ENCODE measurements at regions not wholly inside any gene's neighbourhood (a gene's known extent, or its start where the extent isn't known, plus 50 kb on each side); places are given as distances from the start of the nearest gene placed in this dataset.

DNA sequence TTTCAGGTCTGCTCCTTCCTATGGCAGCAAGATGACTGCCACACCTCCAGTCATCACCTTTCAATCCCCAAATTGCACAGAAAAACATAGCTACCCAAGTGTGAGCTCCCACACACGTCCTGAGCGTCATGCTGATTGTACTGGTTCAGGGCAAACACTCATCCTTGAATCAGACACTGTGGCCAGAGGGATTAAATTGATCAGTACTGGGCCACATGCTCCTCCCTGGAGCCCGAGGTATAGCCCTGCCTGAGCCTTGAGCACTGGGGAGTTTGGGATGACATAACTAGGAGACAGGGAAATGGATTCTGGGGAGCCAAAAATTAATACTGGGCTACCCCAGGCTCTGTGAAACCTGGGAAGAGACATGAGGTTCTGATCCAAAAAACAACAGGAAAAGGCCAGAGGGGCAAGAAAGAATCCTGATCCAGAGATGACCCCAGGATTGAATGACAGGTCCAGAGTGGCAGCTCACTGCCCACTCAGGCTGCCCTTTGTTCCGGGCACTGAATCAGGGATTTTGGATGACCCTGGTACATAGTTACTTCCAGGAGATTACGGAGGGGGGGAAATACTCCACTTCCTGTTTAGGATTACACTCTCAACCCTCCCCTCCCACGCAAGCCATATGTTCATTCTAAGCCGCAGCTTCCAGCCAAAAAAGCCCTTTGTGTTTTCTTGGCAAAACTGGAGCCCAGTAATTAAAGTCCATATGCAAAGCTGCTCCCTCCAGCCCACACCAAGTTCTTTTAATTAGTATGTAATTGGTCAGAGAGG lies 141.6 kb upstream of the SPRY4 start:
- H3K9me3 Mint-ChIP-seq: no peaks in the 10 kb centered on the region
- no peaks in the 10 kb centered on the region for H3K27me3 Mint-ChIP-seq (ENCODE audit: insufficient read depth)
- peak; percentile 40 for DNase-seq
- H3K4me3 Mint-ChIP-seq: peak overlapping the region; percentile 48
- no peaks in the 10 kb centered on the region; the same call in 1 of the 2 replicates for H3K36me3 Mint-ChIP-seq (ENCODE audit: low read depth)
- TF ChIP-seq, protein P1, sequence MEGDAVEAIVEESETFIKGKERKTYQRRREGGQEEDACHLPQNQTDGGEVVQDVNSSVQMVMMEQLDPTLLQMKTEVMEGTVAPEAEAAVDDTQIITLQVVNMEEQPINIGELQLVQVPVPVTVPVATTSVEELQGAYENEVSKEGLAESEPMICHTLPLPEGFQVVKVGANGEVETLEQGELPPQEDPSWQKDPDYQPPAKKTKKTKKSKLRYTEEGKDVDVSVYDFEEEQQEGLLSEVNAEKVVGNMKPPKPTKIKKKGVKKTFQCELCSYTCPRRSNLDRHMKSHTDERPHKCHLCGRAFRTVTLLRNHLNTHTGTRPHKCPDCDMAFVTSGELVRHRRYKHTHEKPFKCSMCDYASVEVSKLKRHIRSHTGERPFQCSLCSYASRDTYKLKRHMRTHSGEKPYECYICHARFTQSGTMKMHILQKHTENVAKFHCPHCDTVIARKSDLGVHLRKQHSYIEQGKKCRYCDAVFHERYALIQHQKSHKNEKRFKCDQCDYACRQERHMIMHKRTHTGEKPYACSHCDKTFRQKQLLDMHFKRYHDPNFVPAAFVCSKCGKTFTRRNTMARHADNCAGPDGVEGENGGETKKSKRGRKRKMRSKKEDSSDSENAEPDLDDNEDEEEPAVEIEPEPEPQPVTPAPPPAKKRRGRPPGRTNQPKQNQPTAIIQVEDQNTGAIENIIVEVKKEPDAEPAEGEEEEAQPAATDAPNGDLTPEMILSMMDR (IDR thresholded peaks at IDR 0.05): no peak
- H3K4me1 Mint-ChIP-seq (ENCODE audit: low read depth): peaks cover 50% of the 10 kb centered on the region
- peak overlapping the region; percentile 91 for H3K27ac Mint-ChIP-seq

DNA sequence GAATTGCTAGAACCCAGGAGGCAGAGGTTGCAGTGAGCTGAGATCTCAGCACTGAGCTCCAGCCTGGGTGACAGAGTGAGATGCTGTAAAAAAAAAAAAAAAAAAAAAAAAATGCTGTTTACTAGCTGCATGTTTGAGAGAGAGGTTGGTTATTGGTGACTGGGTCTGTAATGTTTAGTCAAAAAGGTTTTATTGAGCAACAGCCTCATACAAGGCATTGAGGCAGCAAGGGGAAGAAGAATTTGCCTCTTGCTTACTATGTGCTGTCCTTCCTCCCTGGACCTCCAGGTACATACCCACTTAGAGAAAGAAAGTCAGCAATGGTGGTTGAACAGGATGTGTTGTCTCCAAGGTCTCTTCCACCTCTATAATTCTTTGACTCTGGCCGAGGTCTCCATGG lies 140.7 kb upstream of the SPRY4 start:
- peak overlapping the region; percentile 91 for H3K27ac Mint-ChIP-seq
- TF ChIP-seq, protein P1 (IDR thresholded peaks at IDR 0.05): no peak

DNA sequence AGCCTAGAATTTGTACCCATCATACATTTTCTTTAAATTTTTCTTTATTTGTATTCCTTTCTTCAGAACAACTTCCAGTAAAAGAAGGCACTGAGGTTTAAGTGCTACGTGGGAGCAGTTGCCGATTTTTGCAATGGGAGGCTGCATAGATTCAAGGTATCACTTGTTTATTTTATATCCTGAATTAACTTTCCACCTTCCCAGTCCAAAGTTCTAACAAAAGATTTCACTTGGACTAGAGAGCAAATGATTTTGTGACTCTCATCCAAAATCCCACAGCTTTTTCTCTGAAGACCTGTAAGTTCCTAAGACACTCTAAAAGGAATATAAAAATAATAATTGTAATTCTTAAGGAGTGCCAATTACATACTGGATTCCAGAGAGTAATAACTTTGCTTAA lies 139.1 kb upstream of the SPRY4 start:
- no peaks in the 10 kb centered on the region; the same call in 1 of the 2 replicates for H3K9me3 Mint-ChIP-seq
- no peaks in the 10 kb centered on the region for H3K27me3 Mint-ChIP-seq (ENCODE audit: insufficient read depth)
- H3K36me3 Mint-ChIP-seq (ENCODE audit: low read depth): 0 out of 2 replicates have a peak, but pooled peaks cover 1% of the 10 kb centered on the region
- no peak overlapping the region for H3K27ac Mint-ChIP-seq
- no peak for DNase-seq
- TF ChIP-seq, protein P1 (IDR thresholded peaks at IDR 0.05): no peak
- H3K4me1 Mint-ChIP-seq (ENCODE audit: low read depth): peaks cover 50% of the 10 kb centered on the region
- H3K4me3 Mint-ChIP-seq: no peak overlapping the region

More for the DNA sequence above, 140.7 kb upstream of the SPRY4 start:
- Mint-ChIP-seq H3K27me3 (ENCODE audit: insufficient read depth) (no peaks in the 10 kb centered on the region), H3K9me3 (no peaks in the 10 kb centered on the region), H3K4me3 (no peak overlapping the region), H3K4me1 (ENCODE audit: low read depth) (peaks cover 52% of the 10 kb centered on the region), H3K36me3 (ENCODE audit: low read depth) (no peaks in the 10 kb centered on the region; the same call in 1 of the 2 replicates)
- DNase-seq: no peak

DNA sequence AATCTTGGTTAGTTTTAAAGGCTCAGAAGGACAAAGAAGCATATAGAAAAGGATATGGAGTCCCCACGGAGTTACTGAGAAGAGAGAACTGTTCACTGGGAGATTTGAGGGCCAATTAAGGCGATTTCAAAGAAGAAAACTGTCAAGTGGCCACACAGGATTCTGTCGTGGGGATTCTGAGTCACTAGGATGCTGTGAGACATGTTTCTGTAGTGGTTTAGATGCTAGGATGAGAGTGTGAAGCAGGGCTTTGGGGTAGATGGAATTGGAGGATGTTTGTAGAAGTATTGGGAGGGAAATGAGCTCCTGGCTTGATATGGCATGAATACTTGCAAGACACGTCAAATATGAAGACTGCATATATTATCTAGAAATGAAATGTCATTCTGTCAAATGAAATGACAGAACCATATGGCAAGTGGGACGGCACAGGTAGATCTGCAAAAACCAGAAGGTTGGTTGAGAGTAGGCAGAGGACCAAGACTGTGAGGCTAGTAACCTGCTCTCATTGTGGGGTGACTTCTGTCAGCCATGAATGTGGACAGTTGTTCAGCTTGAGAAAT lies 136.3 kb upstream of the SPRY4 start:
- 0 out of 2 replicates have a peak, but pooled peaks cover 3% of the 10 kb centered on the region for H3K36me3 Mint-ChIP-seq (ENCODE audit: low read depth)
- no peaks in the 10 kb centered on the region; the same call in 1 of the 2 replicates for H3K9me3 Mint-ChIP-seq
- peak overlapping the region; percentile 6; the same call in 1 of the 2 replicates for H3K27ac Mint-ChIP-seq
- H3K4me3 Mint-ChIP-seq: no peak overlapping the region
- no peak for DNase-seq
- TF ChIP-seq, protein P1 (IDR thresholded peaks at IDR 0.05): no peak
- peaks cover 33% of the 10 kb centered on the region for H3K4me1 Mint-ChIP-seq (ENCODE audit: low read depth)
- H3K27me3 Mint-ChIP-seq (ENCODE audit: insufficient read depth): no peaks in the 10 kb centered on the region

DNA sequence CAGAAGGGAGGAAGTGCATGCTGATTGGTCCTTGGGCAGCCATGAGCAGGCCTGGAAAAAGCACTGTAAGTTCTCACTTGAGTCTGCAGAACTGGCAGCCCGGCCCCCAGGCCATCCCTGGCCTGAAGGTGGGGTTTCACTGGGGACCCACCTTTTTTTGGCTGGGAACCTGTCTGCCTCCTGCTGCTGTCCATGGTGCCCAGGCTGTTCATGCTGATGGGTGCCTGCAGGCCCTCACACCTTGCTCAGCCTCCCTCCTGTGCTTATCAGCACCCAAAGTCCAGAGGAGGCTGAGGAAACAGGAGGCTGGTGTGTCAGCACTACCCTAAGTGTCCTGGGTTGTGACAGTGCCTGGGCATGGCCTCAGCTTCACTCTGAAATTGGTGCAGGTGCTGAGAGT lies 134.4 kb upstream of the SPRY4 start:
- H3K36me3 Mint-ChIP-seq (ENCODE audit: low read depth): peaks cover 8% of the 10 kb centered on the region; the same call in 1 of the 2 replicates
- TF ChIP-seq, protein P1 (IDR thresholded peaks at IDR 0.05): no peak
- H3K4me3 Mint-ChIP-seq: no peak overlapping the region
- no peak overlapping the region for H3K27ac Mint-ChIP-seq
- H3K9me3 Mint-ChIP-seq: no peaks in the 10 kb centered on the region; the same call in 1 of the 2 replicates
- no peaks in the 10 kb centered on the region for H3K27me3 Mint-ChIP-seq (ENCODE audit: insufficient read depth)
- no peak for DNase-seq
- H3K4me1 Mint-ChIP-seq (ENCODE audit: low read depth): peaks cover 14% of the 10 kb centered on the region
